ENCODE measurements at regions not wholly inside any gene's neighbourhood (a gene's known extent, or its start where the extent isn't known, plus 50 kb on each side); places are given as distances from the start of the nearest gene placed in this dataset.
A peak's percentile ranks its signal among the peaks of the same experiment; 100 is the strongest.

- DNase-seq: no peak
Measured at GRCh38 chr2:70036290-70036689, 51.0 kb upstream of the PCBP1 start.

- no peak for DNase-seq
Measured at GRCh38 chr2:70035344-70035844, 51.9 kb upstream of the PCBP1 start.

DNA sequence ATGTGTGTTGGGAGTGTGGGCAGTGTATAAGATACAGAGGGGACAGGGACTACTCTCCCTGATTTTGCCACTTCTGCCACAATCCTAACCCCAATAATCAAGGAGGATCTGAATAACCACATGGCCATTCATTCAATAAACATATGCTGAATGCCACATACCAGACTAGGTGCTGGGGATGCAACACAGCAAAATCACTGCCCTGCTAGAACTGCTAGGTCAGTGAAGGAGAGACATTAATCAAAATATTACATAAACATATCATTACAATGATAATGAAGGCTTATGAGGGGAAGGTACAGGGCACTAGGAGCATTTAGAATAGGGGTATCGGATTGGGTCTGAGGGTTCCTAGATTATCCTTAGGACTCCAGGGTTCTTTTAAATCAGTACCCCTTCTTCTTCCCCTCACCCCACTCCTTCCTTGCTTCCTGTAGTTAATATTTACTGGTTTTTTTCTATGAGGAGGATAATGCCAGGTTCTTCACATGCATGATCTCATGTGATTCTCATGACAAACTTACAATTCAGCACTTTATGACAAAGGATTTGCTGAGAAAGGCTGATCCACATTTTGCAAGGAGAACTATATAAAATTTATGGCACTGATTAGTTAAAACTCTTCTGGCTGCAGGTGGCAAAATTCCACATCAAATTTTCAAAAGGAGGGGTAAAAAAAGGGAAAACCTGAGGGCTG, 56.4 kb upstream of the PCBP1 start:
- DNase-seq: no peak

GRCh38 chr2:70029814-70030409, 57.4 kb upstream of the PCBP1 start:
- peak; percentile 61 for DNase-seq

GRCh38 chr2:70024284-70024683, 62.9 kb upstream of the ASPRV1 start:
- DNase-seq: no peak

DNA sequence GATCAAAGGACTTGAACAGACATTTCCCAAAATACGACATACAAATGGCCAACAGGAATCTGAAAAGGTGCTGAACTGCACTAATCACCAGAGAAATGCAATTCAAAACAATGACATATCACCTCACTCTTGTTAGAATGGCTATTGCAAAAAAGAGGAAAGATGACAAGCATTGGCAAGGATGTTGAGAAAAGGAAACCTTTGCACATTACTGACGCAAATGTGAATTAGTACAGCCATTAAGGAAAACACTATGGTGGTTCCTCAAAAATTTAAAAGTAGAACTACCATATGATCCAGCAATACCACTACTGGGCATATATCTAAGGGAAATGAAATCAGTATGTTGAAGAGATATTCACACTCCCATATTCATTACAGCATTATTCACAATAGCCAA, 57.7 kb upstream of the ASPRV1 start:
- no peak for DNase-seq

GRCh38 chr2:70017962-70018361, 56.5 kb upstream of the ASPRV1 start:
- no peak for DNase-seq

DNA sequence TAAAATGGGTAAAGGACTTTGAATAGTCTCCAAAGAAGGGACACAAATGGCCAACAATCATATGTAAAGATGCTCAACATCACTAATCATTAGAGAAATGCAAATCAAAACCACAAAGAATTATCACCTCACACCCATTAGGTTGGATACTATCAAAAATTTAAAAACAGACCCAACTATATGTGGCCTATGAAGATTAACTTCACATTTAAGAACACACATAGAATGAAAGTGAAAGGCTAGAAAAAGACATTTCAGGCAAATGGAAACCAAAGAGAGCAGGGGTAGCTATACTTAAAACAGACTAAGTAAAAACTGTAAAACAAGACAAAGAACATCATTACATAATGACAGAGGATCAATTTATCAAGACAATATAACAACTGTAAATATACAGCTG, 53.5 kb upstream of the ASPRV1 start:
- DNase-seq: no peak

DNA sequence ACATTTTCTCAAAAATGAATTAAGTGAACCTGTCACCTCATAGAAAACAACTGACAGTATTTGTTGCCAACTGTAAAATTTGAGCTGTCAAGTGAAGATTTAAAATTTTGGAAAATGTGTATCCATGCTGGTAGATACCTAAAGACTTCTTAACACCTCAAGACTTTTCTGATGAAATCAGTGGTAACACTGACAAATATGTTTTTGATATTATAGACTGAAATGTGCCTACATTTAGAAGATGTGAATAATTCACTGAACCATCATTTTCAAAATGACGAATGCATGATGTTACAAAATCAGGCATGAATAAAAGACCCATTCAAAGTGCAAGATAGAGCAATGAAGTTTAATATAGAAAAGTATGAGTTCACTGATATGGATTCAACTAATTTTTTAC, 51.5 kb upstream of the ASPRV1 start:
- DNase-seq: no peak

GRCh38 chr2:70011786-70012185, 50.4 kb upstream of the ASPRV1 start:
- no peak for DNase-seq

GRCh38 chr2:70011335-70011734, 49.9 kb upstream of the ASPRV1 start:
- peak; percentile 58 for DNase-seq
